Body of pancreas (tissue), 4 donors: ENCODE measurements at regions not wholly inside any gene's neighbourhood (a gene's known extent, or its start where the extent isn't known, plus 50 kb on each side); places are given as distances from the start of the nearest gene placed in this dataset.

Experiments
- CTCF ChIP-seq, 7 experiments: fragments of 450-650 bp in 4 of 7; fragments of 200-600 bp in 3 of 7; sonication (generic) in 3 of 7; IDR thresholded peaks; one replicate each; pipeline ENCODE4 v1.5.1; 2016 to 2019; ENCODE audit warnings: antibody characterized with exemption in 7 of 7
- POLR2A ChIP-seq, 3 donors: fragments of 450-650 bp; IDR thresholded peaks; one replicate each; pipeline ENCODE4 v1.6.1; 2016; ENCODE audit warnings: antibody characterized with exemption in 3 of 3, mild to moderate bottlenecking in 2 of 3

GRCh38 chr3:159923956-159924355 lies 64.7 kb upstream of the IL12A start:
- TF ChIP-seq CTCF (IDR thresholded peaks at IDR 0.05): no peak
- TF ChIP-seq POLR2A (IDR thresholded peaks at IDR 0.05): no peak
